GM23248 (cell line): ENCODE measurements at regions not wholly inside any gene's neighbourhood (a gene's known extent, or its start where the extent isn't known, plus 50 kb on each side); places are given as distances from the start of the nearest gene placed in this dataset. TPM values are rescaled to one million over a fixed set of nuclear protein-coding genes. Genes with fewer than 3 reads are reported as not detected.

Experiments used
- DNase-seq: peaks from one replicate; pipeline ENCODE4 v3.0.0-alpha.2; 2015
- H2AFZ ChIP-seq: fragments of 200-600 bp; sonication (generic); 2 replicates; pipeline ENCODE4 v1.6.1; 2016; ENCODE audit warnings: antibody characterized with exemption
- H3F3A ChIP-seq: fragments of 200-600 bp; sonication (generic); 2 replicates; pipeline ENCODE4 v1.6.1; 2016; ENCODE audit warnings: mild to moderate bottlenecking, antibody characterized with exemption, mixed run types; ENCODE audit not compliant: insufficient read depth
- H3K27ac ChIP-seq: fragments of 200-600 bp; sonication (generic); 2 replicates; pipeline ENCODE4 v1.5.1; 2016; ENCODE audit warnings: mild to moderate bottlenecking
- H3K27me3 ChIP-seq: fragments of 200-600 bp; sonication (generic); replicated peaks from 2 replicates; pipeline ENCODE4 v1.6.1; 2016; ENCODE audit warnings: mild to moderate bottlenecking; ENCODE audit not compliant: insufficient read depth
- H3K36me3 ChIP-seq: fragments of 200-600 bp; sonication (generic); 2 replicates; pipeline ENCODE4 v1.6.1; 2016; ENCODE audit warnings: low read depth, mild to moderate bottlenecking
- H3K4me1 ChIP-seq: fragments of 200-600 bp; sonication (generic); 2 replicates; pipeline ENCODE4 v1.6.1; 2016; ENCODE audit warnings: mild to moderate bottlenecking; ENCODE audit not compliant: insufficient read depth
- H3K4me2 ChIP-seq: fragments of 200-600 bp; sonication (generic); one replicate; pipeline ENCODE4 v1.6.1; 2016; ENCODE audit warnings: mild to moderate bottlenecking; ENCODE audit not compliant: unreplicated experiment
- H3K4me3 ChIP-seq: fragments of 200-600 bp; sonication (generic); 2 replicates; pipeline ENCODE4 v1.5.1; 2016; ENCODE audit warnings: mild to moderate bottlenecking
- H3K79me2 ChIP-seq: fragments of 200-600 bp; sonication (generic); 2 replicates; pipeline ENCODE4 v1.6.1; 2016; ENCODE audit warnings: mild to moderate bottlenecking; ENCODE audit not compliant: insufficient read depth
- H3K9ac ChIP-seq: fragments of 200-600 bp; sonication (generic); 2 replicates; pipeline ENCODE4 v1.6.1; 2016; ENCODE audit warnings: mild to moderate bottlenecking
- H3K9me2 ChIP-seq: fragments of 200-600 bp; sonication (generic); 2 replicates; pipeline ENCODE4 v1.6.1; 2016; ENCODE audit warnings: mixed run types, mild to moderate bottlenecking, moderate library complexity; ENCODE audit not compliant: insufficient read depth
- H3K9me3 ChIP-seq: fragments of 200-600 bp; sonication (generic); one replicate; pipeline ENCODE4 v1.6.1; 2017; ENCODE audit warnings: low read depth
- H4K20me1 ChIP-seq: fragments of 200-600 bp; sonication (generic); 2 replicates; pipeline ENCODE4 v1.6.0; 2016; ENCODE audit not compliant: insufficient read depth
- EZH2 ChIP-seq: fragments of 200-600 bp; sonication (generic); IDR thresholded peaks from 2 replicates; pipeline ENCODE4 v1.6.1; 2018; ENCODE audit warnings: antibody characterized with exemption, mild to moderate bottlenecking; ENCODE audit not compliant: insufficient read depth, poor library complexity, severe bottlenecking
- EZH2phosphoT487 ChIP-seq: fragments of 200-600 bp; sonication (generic); IDR thresholded peaks from 2 replicates; pipeline ENCODE4 v1.6.1; 2018; ENCODE audit warnings: antibody characterized with exemption, moderate library complexity, mild to moderate bottlenecking, low read depth; ENCODE audit not compliant: insufficient read depth
- WGBS, 2 experiments: methylation state at CpG; one replicate each; pipeline ENCODE4 v1.1.6; 2015 to 2017; ENCODE audit warnings: low lambda C conversion rate in 2 of 2, low coverage in 1 of 2; ENCODE audit errors: missing lambda C conversion rate in 2 of 2; 5-methylcytosine and 5-hydroxymethylcytosine counted together
- in situ Hi-C: fragments of 300-500 bp; cut with MboI; formaldehyde crosslinking; loops from 2 replicates; pipeline ENCODE4 v1.15.0; 2020
- small RNA-seq: library from RNA; depleted of rRNA; stranded (forward); fragments of <200 nt; gene quantifications from one replicate; pipeline ENCODE3, GENCODE V24; 2014; ENCODE audit warnings: low read depth, low replicate concordance

DNA sequence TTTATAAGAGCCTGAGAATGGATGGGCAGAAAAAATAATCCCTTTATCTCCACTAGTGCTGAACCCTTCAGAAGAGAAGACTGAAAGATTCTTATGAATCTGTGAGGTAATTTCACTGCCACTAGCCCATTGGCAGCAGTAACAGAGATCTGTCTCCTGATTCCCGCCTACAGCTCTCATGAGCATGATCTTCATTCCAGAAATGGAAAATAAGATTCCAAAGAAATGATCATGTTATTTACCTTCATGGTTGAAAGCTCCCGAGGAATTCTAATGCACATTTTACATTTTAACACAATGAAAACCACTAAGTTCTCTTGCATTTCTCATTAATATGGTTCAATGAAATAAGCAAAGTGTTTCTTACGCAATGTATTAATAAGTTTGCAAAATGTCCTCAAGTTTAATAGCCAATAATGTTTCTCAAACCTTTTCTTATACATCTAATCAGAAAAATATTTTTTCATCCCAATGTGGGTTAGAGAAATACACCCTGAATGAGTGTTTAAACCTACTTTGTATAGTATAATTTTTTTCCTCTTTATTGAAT lies 905.6 kb downstream of the TMEM182 start:
- Histone ChIP-seq H3K4me3 (no peak overlapping the region), H3K4me1 (no peaks in the 10 kb centered on the region), H2AFZ (no peak overlapping the region), H3K9ac (no peak overlapping the region), H3K27me3 (no peaks in the 10 kb centered on the region), H3K27ac (no peak overlapping the region), H4K20me1 (no peaks in the 10 kb centered on the region), H3K36me3 (no peaks in the 10 kb centered on the region), H3K4me2 (no peak overlapping the region), H3K9me2 (no peaks in the 10 kb centered on the region), H3F3A (no peaks in the 10 kb centered on the region), H3K9me3 (no peaks in the 10 kb centered on the region), H3K79me2 (no peaks in the 10 kb centered on the region)
- WGBS, 2 experiments = 17 to 21% methylated on average over 3 of the region's 3 CpGs
- DNase-seq = no peak
- in situ Hi-C loops = no loop called here
- TF ChIP-seq EZH2 (no peak), EZH2phosphoT487 (no peak)

DNA sequence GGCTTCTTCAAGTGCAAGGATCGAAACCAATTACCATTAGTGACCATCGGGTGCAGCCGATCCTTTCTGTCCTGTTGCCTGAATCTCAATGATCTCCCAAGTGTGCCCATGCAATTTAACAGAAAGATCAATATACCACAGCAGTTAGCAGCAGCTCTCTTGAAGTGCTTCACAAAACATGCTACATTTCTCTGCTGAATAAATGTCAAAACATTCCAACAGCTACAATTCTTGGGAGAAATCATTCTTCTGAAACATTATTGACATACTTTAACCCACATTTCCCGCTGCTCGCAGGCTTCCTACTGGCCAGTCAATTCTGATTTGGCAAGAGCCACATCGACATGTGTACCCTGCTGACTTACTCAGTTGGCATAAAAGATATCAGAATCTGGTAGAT lies 907.7 kb downstream of the TMEM182 start:
- TF ChIP-seq EZH2phosphoT487 = no peak
- H3K27ac ChIP-seq = no peak overlapping the region
- no peaks in the 10 kb centered on the region for H3K79me2 ChIP-seq
- no peak for DNase-seq
- no peaks in the 10 kb centered on the region for H3F3A ChIP-seq
- WGBS, 2 experiments = 28 to 30% methylated on average over 6 of the region's 6 CpGs
- no peaks in the 10 kb centered on the region for H3K36me3 ChIP-seq
- H2AFZ ChIP-seq = no peak overlapping the region
- no peak overlapping the region for H3K9ac ChIP-seq
- H3K9me3 ChIP-seq = no peaks in the 10 kb centered on the region
- in situ Hi-C loops = no loop called here
- H4K20me1 ChIP-seq = no peaks in the 10 kb centered on the region
- no peaks in the 10 kb centered on the region for H3K4me1 ChIP-seq
- no peaks in the 10 kb centered on the region for H3K9me2 ChIP-seq
- H3K27me3 ChIP-seq = no peaks in the 10 kb centered on the region
- no peak overlapping the region for H3K4me3 ChIP-seq
- H3K4me2 ChIP-seq = no peak overlapping the region

Small RNA genes in the stretch of these regions (small RNA-seq; reads per million reads assigned to genes)
- gene AC010881.1 (not detected), gene AC018880.2 (not detected)
